HepG2 (cell line): ENCODE measurements at regions not wholly inside any gene's neighbourhood (a gene's known extent, or its start where the extent isn't known, plus 50 kb on each side); places are given as distances from the start of the nearest gene placed in this dataset.

Experiments
- ATAC-seq: fragments of 200-7000 bp; cut with Tn5 transposase; 3 replicates; pipeline ENCODE4 v1.9.1; 2020; ENCODE audit warnings: mild to moderate bottlenecking, moderate library complexity
- BruUV-seq: library from RNA; stranded (reverse); fragments of 400-500 nt; replicated peaks from 2 replicates; lab custom pipeline; 2021; lab: Mats Ljungman, UMichigan
- CTCF ChIA-PET: fragments of 300-600 bp; formaldehyde crosslinking; extraction: SDS; loops from one replicate; lab custom pipeline; 2021; ENCODE audit warnings: low total read pairs, inconsistent platforms, low intra/inter-chr PET ratio; lab: Yijun Ruan, JAX
- POLR2A ChIA-PET: fragments of 350-600 bp; sonication (Branson Sonifier 250); formaldehyde crosslinking; loops from one replicate; lab custom pipeline; 2020; ENCODE audit warnings: antibody characterized with exemption, inconsistent platforms; lab: Yijun Ruan, JAX
- DNase-seq: peaks from one replicate; pipeline ENCODE4 v3.0.0-alpha.2; 2015; ENCODE audit warnings: low spot score
- FAIRE-seq: peaks from 3 replicates; lab custom pipeline; 2011; peaks lifted over from hg19 to GRCh38; lab: Jason Lieb, UNC
- H2AFZ ChIP-seq: one replicate; pipeline ENCODE4 v1.6.1; 2011; ENCODE audit warnings: low read length, inconsistent platforms
- H3K27ac ChIP-seq: fragments of 300-600 bp; 3 replicates; pipeline ENCODE4 v1.8.0; 2011; ENCODE audit warnings: mixed run types, mild to moderate bottlenecking, mixed read lengths, low read length, inconsistent platforms; ENCODE audit not compliant: insufficient read depth; ENCODE audit errors: extremely low read length
- H3K27me3 ChIP-seq, 2 experiments: fragments of 200-600 bp in 1 of 2; 2 replicates in 1 of 2; 3 replicates in 1 of 2; pipeline versions ENCODE4 v1.6.0 to v1.8.0; 2011; ENCODE audit warnings: low read length in 2 of 2, mild to moderate bottlenecking in 2 of 2, moderate library complexity in 2 of 2, inconsistent platforms in 1 of 2; ENCODE audit not compliant: insufficient read depth in 2 of 2, control insufficient read depth in 1 of 2
- H3K36me3 ChIP-seq, 2 experiments: fragments of 200-600 bp in 1 of 2; replicated peaks in 1 of 2; 2 replicates in 1 of 2; 3 replicates in 1 of 2; pipeline versions ENCODE4 v1.5.1 to v1.8.0; 2011; ENCODE audit warnings: low read length in 2 of 2, inconsistent platforms in 1 of 2; ENCODE audit not compliant: insufficient read depth in 2 of 2, control insufficient read depth in 1 of 2
- H3K4me1 ChIP-seq: 2 replicates; pipeline ENCODE4 v1.5.1; 2012; ENCODE audit warnings: low read length, inconsistent platforms; ENCODE audit not compliant: insufficient read depth
- H3K4me2 ChIP-seq: 2 replicates; pipeline ENCODE4 v1.6.0; 2011; ENCODE audit warnings: low read depth, low read length, inconsistent platforms
- H3K4me3 ChIP-seq, 3 experiments: fragments of 200-600 bp in 1 of 3; sonication (generic), shearing (Covaris generic) in 1 of 3; replicated peaks in 1 of 3; 2 replicates each; pipeline ENCODE4 v1.5.1; 2011 to 2016; ENCODE audit warnings: low read length in 3 of 3, inconsistent platforms in 2 of 3, low read depth in 2 of 3, mild to moderate bottlenecking in 2 of 3, control low read depth in 1 of 3, mixed read lengths in 1 of 3; ENCODE audit not compliant: insufficient read depth in 1 of 3
- H3K79me2 ChIP-seq: one replicate; pipeline ENCODE4 v1.6.1; 2011; ENCODE audit warnings: low read length, inconsistent platforms; ENCODE audit not compliant: insufficient read depth
- H3K9ac ChIP-seq: 2 replicates; pipeline ENCODE4 v1.6.0; 2011; ENCODE audit warnings: mild to moderate bottlenecking, low read depth, low read length, inconsistent platforms; ENCODE audit not compliant: insufficient read depth
- H3K9me3 ChIP-seq: 2 replicates; pipeline ENCODE4 v1.5.1; 2012; ENCODE audit warnings: mild to moderate bottlenecking, low read length
- H4K20me1 ChIP-seq: 2 replicates; pipeline ENCODE4 v1.6.0; 2011; ENCODE audit warnings: inconsistent platforms, mild to moderate bottlenecking, low read length, moderate library complexity; ENCODE audit not compliant: insufficient read depth
- CSRNP1 ChIP-seq: sonication (generic); formaldehyde crosslinking; IDR thresholded peaks from 2 replicates; pipeline ENCODE4 v1.8.1; 2023; ENCODE audit warnings: mild to moderate bottlenecking, missing genetic modification reagents
- MAZ ChIP-seq, 2 experiments: sonication (generic) in 1 of 2; formaldehyde crosslinking in 1 of 2; IDR thresholded peaks; 2 replicates each; pipeline versions ENCODE4 v1.5.0 to v1.6.1; 2012 to 2020; ENCODE audit warnings: low read depth in 2 of 2, mild to moderate bottlenecking in 2 of 2, borderline replicate concordance in 1 of 2, improper control_type of control experiment in 1 of 2, low read length in 1 of 2, missing genetic modification reagents in 1 of 2, moderate library complexity in 1 of 2
- NFKB2 ChIP-seq: sonication (generic); formaldehyde crosslinking; IDR thresholded peaks from 2 replicates; pipeline ENCODE4 v1.4.0; 2020; ENCODE audit warnings: missing genetic modification reagents, borderline replicate concordance
- PRDM10 ChIP-seq: sonication (generic); formaldehyde crosslinking; IDR thresholded peaks from 2 replicates; pipeline ENCODE4 v1.4.0; 2020; ENCODE audit warnings: low read depth, missing genetic modification reagents
- SMARCE1 ChIP-seq: fragments of 450-650 bp; IDR thresholded peaks from 2 replicates; pipeline ENCODE4 v1.6.1; 2017; ENCODE audit warnings: borderline replicate concordance
- SYNCRIP ChIP-seq: fragments of 200-400 bp; formaldehyde crosslinking; IDR thresholded peaks from 2 replicates; pipeline ENCODE4 v1.6.1; 2018; ENCODE audit warnings: mild to moderate bottlenecking, low read depth, low read length; ENCODE audit not compliant: insufficient read depth
- THYN1 ChIP-seq: sonication (generic); formaldehyde crosslinking; IDR thresholded peaks from 2 replicates; pipeline ENCODE4 v1.8.1; 2023; ENCODE audit warnings: low read depth, mild to moderate bottlenecking, moderate library complexity, missing genetic modification reagents, borderline replicate concordance
- ZBTB44 ChIP-seq: sonication (generic); formaldehyde crosslinking; IDR thresholded peaks from 2 replicates; pipeline ENCODE4 v1.4.0; 2020; ENCODE audit warnings: missing genetic modification reagents
- ZNF180 ChIP-seq: sonication (generic); formaldehyde crosslinking; IDR thresholded peaks from 2 replicates; pipeline ENCODE4 v1.4.0; 2020; ENCODE audit warnings: low read depth, missing genetic modification reagents, borderline replicate concordance
- ZNF546 ChIP-seq: sonication (generic); formaldehyde crosslinking; conservative IDR thresholded peaks from 2 replicates; pipeline ENCODE4 v1.8.1; 2023; ENCODE audit warnings: mild to moderate bottlenecking, missing genetic modification reagents
- WGBS: methylation state at CpG from one replicate; pipeline ENCODE4 v1.1.6; 2017; ENCODE audit warnings: low lambda C conversion rate; 5-methylcytosine and 5-hydroxymethylcytosine counted together
- in situ Hi-C: cut with HindIII; loops from 2 replicates; pipeline ENCODE4 v1.10.0; 2017; ENCODE audit warnings: low pct_unique_long_range_greater_than_20kb; ENCODE audit not compliant: extremely low pct_ligation_motif_present
- intact Hi-C: fragments of 100-400 bp; cut with micrococcal nuclease; formaldehyde crosslinking; loops from one replicate; pipeline ENCODE4 v1.10.0; 2022; ENCODE audit not compliant: unreplicated experiment
- TF ChIP-seq, protein P1 (sequence below): sonication (generic); formaldehyde crosslinking; IDR thresholded peaks from 2 replicates; pipeline ENCODE4 v1.9.0; 2021; ENCODE audit warnings: missing genetic modification reagents, borderline replicate concordance
- TF ChIP-seq, protein P2 (sequence below): IDR thresholded peaks from 2 replicates; pipeline ENCODE4 v1.6.1; 2016; ENCODE audit warnings: mild to moderate bottlenecking, missing biosample characterization, missing genetic modification reagents

GRCh38 chr10:60570896-60571295 lies 181.2 kb upstream of the ANK3 start:
- Histone ChIP-seq H3K9me3 (no peaks in the 10 kb centered on the region), H3K79me2 (no peaks in the 10 kb centered on the region), H3K27me3 (0 out of 5 replicates have a peak, but pooled peaks cover 0 to 3% of the 10 kb centered on the region in 2 experiments), H3K36me3 (no peaks in the 10 kb centered on the region), H2AFZ (no peak overlapping the region), H3K4me3 (no peak overlapping the region), H3K4me2 (no peak overlapping the region), H3K4me1 (no peaks in the 10 kb centered on the region), H3K9ac (no peak overlapping the region), H3K27ac (no peak overlapping the region)
- ATAC-seq = no peak
- WGBS = 14% methylated on average over 4 of the region's 4 CpGs
- in situ Hi-C loops (no loop called here), intact Hi-C loops (no loop called here)
- TF ChIP-seq ZNF180 (CRISPR knock-in tag) (no peak), CSRNP1 (no peak), MAZ (IDR thresholded peaks at IDR 0.05; ENCODE audit: borderline replicate concordance, low read depth, low read length) (no peak), MAZ (CRISPR knock-in tag; IDR thresholded peaks at IDR 0.05; ENCODE audit: low read depth) (no peak), SYNCRIP (no peak), ZBTB44 (no peak), ZNF546 (CRISPR knock-in tag) (no peak), PRDM10 (no peak), NFKB2 (CRISPR knock-in tag) (no peak), THYN1 (CRISPR knock-in tag) (no peak), SMARCE1 (no peak)
- TF ChIP-seq, protein P1, sequence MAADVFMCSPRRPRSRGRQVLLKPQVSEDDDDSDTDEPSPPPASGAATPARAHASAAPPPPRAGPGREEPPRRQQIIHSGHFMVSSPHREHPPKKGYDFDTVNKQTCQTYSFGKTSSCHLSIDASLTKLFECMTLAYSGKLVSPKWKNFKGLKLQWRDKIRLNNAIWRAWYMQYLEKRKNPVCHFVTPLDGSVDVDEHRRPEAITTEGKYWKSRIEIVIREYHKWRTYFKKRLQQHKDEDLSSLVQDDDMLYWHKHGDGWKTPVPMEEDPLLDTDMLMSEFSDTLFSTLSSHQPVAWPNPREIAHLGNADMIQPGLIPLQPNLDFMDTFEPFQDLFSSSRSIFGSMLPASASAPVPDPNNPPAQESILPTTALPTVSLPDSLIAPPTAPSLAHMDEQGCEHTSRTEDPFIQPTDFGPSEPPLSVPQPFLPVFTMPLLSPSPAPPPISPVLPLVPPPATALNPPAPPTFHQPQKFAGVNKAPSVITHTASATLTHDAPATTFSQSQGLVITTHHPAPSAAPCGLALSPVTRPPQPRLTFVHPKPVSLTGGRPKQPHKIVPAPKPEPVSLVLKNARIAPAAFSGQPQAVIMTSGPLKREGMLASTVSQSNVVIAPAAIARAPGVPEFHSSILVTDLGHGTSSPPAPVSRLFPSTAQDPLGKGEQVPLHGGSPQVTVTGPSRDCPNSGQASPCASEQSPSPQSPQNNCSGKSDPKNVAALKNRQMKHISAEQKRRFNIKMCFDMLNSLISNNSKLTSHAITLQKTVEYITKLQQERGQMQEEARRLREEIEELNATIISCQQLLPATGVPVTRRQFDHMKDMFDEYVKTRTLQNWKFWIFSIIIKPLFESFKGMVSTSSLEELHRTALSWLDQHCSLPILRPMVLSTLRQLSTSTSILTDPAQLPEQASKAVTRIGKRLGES (CRISPR knock-in tag) = no peak
- TF ChIP-seq, protein P2, sequence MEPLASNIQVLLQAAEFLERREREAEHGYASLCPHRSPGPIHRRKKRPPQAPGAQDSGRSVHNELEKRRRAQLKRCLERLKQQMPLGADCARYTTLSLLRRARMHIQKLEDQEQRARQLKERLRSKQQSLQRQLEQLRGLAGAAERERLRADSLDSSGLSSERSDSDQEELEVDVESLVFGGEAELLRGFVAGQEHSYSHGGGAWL = no peak
- TF ChIP-seq, all 625 proteins: peak for 0
- no peak for DNase-seq
- CTCF ChIA-PET = no interaction called here
- BruUV-seq = no TSS peak
- FAIRE-seq = no peak
- no peaks in the 10 kb centered on the region for H4K20me1 ChIP-seq
- POLR2A ChIA-PET = no interaction called here
